H9 (cell line): ENCODE measurements at regions not wholly inside any gene's neighbourhood (a gene's known extent, or its start where the extent isn't known, plus 50 kb on each side); places are given as distances from the start of the nearest gene placed in this dataset.
A peak's percentile ranks its signal among the peaks of the same experiment; 100 is the strongest.

Source experiments
- DNase-seq: peaks from one replicate; pipeline ENCODE4 v3.0.0-alpha.2; 2017
- H2AFZ ChIP-seq: one replicate; pipeline ENCODE4 v1.6.1; 2013; ENCODE audit warnings: mild to moderate bottlenecking, low read length, control low read depth, moderate library complexity
- H2AK5ac ChIP-seq: 2 replicates; pipeline ENCODE4 v1.6.1; 2013; ENCODE audit warnings: low read length, control low read depth, mixed read lengths; ENCODE audit not compliant: insufficient read length
- H2BK120ac ChIP-seq: one replicate; pipeline ENCODE4 v1.6.1; 2013; ENCODE audit warnings: low read depth, mild to moderate bottlenecking, low read length, control low read depth, inconsistent platforms; ENCODE audit not compliant: poor library complexity, severe bottlenecking
- H2BK12ac ChIP-seq: 2 replicates; pipeline ENCODE4 v1.6.1; 2013; ENCODE audit warnings: low read length, control low read depth, mixed read lengths, low read depth; ENCODE audit not compliant: insufficient read length
- H2BK15ac ChIP-seq: 2 replicates; pipeline ENCODE4 v1.6.1; 2013; ENCODE audit warnings: low read depth, low read length, control low read depth
- H2BK20ac ChIP-seq: one replicate; pipeline ENCODE4 v1.6.1; 2013; ENCODE audit warnings: low read depth, mild to moderate bottlenecking, low read length, control low read depth, inconsistent platforms; ENCODE audit not compliant: poor library complexity, severe bottlenecking
- H2BK5ac ChIP-seq: 2 replicates; pipeline ENCODE4 v1.6.1; 2013; ENCODE audit warnings: low read length, control low read depth, mixed read lengths; ENCODE audit not compliant: insufficient read length
- H3K14ac ChIP-seq: 2 replicates; pipeline ENCODE4 v1.6.1; 2013; ENCODE audit warnings: low read length, control low read depth; ENCODE audit not compliant: insufficient read depth
- H3K18ac ChIP-seq: 2 replicates; pipeline ENCODE4 v1.6.1; 2013; ENCODE audit warnings: low read depth, mild to moderate bottlenecking, mixed read lengths, low read length, control low read depth; ENCODE audit not compliant: insufficient read length
- H3K23ac ChIP-seq: 2 replicates; pipeline ENCODE4 v1.6.1; 2013; ENCODE audit warnings: low read length, control low read depth, mixed read lengths, low read depth; ENCODE audit not compliant: insufficient read length
- H3K23me2 ChIP-seq: 2 replicates; pipeline ENCODE4 v1.6.1; 2013; ENCODE audit warnings: low read depth, mild to moderate bottlenecking, mixed read lengths, low read length, control low read depth; ENCODE audit not compliant: insufficient read length, poor library complexity, severe bottlenecking
- H3K27ac ChIP-seq: 2 replicates; pipeline ENCODE4 v1.5.1; 2013; ENCODE audit warnings: low read length, control low read depth, mixed read lengths, low read depth; ENCODE audit not compliant: insufficient read length
- H3K27me3 ChIP-seq: 2 replicates; pipeline ENCODE4 v1.6.1; 2013; ENCODE audit warnings: low read length, control low read depth, inconsistent platforms; ENCODE audit not compliant: insufficient read depth
- H3K4ac ChIP-seq: 2 replicates; pipeline ENCODE4 v1.6.1; 2013; ENCODE audit warnings: low read depth, mild to moderate bottlenecking, control low read depth, inconsistent platforms, low read length, moderate library complexity
- H3K4me1 ChIP-seq: 2 replicates; pipeline ENCODE4 v1.6.1; 2013; ENCODE audit warnings: low read length, control low read depth, inconsistent platforms; ENCODE audit not compliant: insufficient read depth
- H3K4me2 ChIP-seq: 2 replicates; pipeline ENCODE4 v1.6.1; 2013; ENCODE audit warnings: low read length, control low read depth, mixed read lengths; ENCODE audit not compliant: insufficient read length, insufficient read depth
- H3K56ac ChIP-seq: 2 replicates; pipeline ENCODE4 v1.6.1; 2013; ENCODE audit warnings: low read depth, mild to moderate bottlenecking, mixed read lengths, low read length, control low read depth; ENCODE audit not compliant: insufficient read length
- H3K79me1 ChIP-seq: 2 replicates; pipeline ENCODE4 v1.6.1; 2013; ENCODE audit warnings: low read depth, mild to moderate bottlenecking, moderate library complexity, low read length, control low read depth, inconsistent platforms; ENCODE audit not compliant: insufficient read depth, poor library complexity, severe bottlenecking
- H3K79me2 ChIP-seq: 2 replicates; pipeline ENCODE4 v1.6.1; 2013; ENCODE audit warnings: low read length, control low read depth, inconsistent platforms; ENCODE audit not compliant: insufficient read depth
- H3K9ac ChIP-seq: 2 replicates; pipeline ENCODE4 v1.6.1; 2013; ENCODE audit warnings: low read length, control low read depth, mixed read lengths; ENCODE audit not compliant: insufficient read length; ENCODE audit errors: extremely low read depth
- H3K9me3 ChIP-seq: one replicate; pipeline ENCODE4 v1.6.1; 2013; ENCODE audit warnings: low read depth, low read length, inconsistent platforms; ENCODE audit not compliant: control insufficient read depth
- H3T11ph ChIP-seq: one replicate; pipeline ENCODE4 v1.6.1; 2013; ENCODE audit warnings: mild to moderate bottlenecking, low read length, control low read depth, inconsistent platforms
- H4K20me1 ChIP-seq: one replicate; pipeline ENCODE4 v1.6.1; 2013; ENCODE audit not compliant: control insufficient read depth, insufficient read length, insufficient read depth
- H4K5ac ChIP-seq: 2 replicates; pipeline ENCODE4 v1.6.1; 2013; ENCODE audit warnings: low read depth, mild to moderate bottlenecking, mixed read lengths, low read length, control low read depth; ENCODE audit not compliant: insufficient read length
- H4K8ac ChIP-seq: replicated peaks from 2 replicates; pipeline ENCODE4 v1.6.1; 2013; ENCODE audit warnings: low read length, control low read depth, mixed read lengths, low read depth; ENCODE audit not compliant: insufficient read length
- H4K91ac ChIP-seq: 2 replicates; pipeline ENCODE4 v1.6.1; 2013; ENCODE audit warnings: low read depth, mild to moderate bottlenecking, moderate library complexity, mixed read lengths, low read length, control low read depth; ENCODE audit not compliant: insufficient read length
- H3K27ac Mint-ChIP-seq, 3 experiments: 2 replicates in 2 of 3; 3 replicates in 1 of 3; pipeline ENCODE4 v1.8.0; 2020 to 2021; ENCODE audit warnings: mixed read lengths in 3 of 3, mild to moderate bottlenecking in 1 of 3, moderate library complexity in 1 of 3
- H3K27me3 Mint-ChIP-seq: 2 replicates; pipeline ENCODE4 v1.8.0; 2021; ENCODE audit warnings: low read depth, mild to moderate bottlenecking, moderate library complexity, mixed read lengths
- H3K36me3 Mint-ChIP-seq, 3 experiments: 2 replicates in 2 of 3; 3 replicates in 1 of 3; pipeline ENCODE4 v1.8.0; 2020 to 2021; ENCODE audit warnings: low read depth in 3 of 3, mixed read lengths in 3 of 3; ENCODE audit not compliant: insufficient read depth in 1 of 3
- H3K4me1 Mint-ChIP-seq, 2 experiments: 2 replicates each; pipeline ENCODE4 v1.8.0; 2020; ENCODE audit warnings: mixed read lengths in 2 of 2
- H3K4me3 Mint-ChIP-seq, 2 experiments: 2 replicates in 1 of 2; 3 replicates in 1 of 2; pipeline ENCODE4 v1.8.0; 2020 to 2021; ENCODE audit warnings: mild to moderate bottlenecking in 2 of 2, mixed read lengths in 2 of 2, moderate library complexity in 1 of 2
- H3K9me3 Mint-ChIP-seq, 2 experiments: 2 replicates in 1 of 2; 3 replicates in 1 of 2; pipeline ENCODE4 v1.8.0; 2020; ENCODE audit warnings: mild to moderate bottlenecking in 2 of 2, mixed read lengths in 2 of 2, moderate library complexity in 1 of 2
- WGBS: extraction: QIAGEN DNeasy Blood & Tissue Kit; methylation state at CpG from one replicate; pipeline ENCODE4 v1.1.7; 2013; ENCODE audit warnings: missing lambda C conversion rate, low lambda C conversion rate, mixed read lengths; ENCODE audit not compliant: insufficient read length; ENCODE audit errors: extremely low coverage; 5-methylcytosine and 5-hydroxymethylcytosine counted together
- TF ChIP-seq, protein P1 (sequence below): fragments of 200-600 bp; sonication (generic); conservative IDR thresholded peaks from 3 replicates; pipeline ENCODE4 v1.8.0; 2021; ENCODE audit warnings: antibody characterized with exemption, mild to moderate bottlenecking

DNA sequence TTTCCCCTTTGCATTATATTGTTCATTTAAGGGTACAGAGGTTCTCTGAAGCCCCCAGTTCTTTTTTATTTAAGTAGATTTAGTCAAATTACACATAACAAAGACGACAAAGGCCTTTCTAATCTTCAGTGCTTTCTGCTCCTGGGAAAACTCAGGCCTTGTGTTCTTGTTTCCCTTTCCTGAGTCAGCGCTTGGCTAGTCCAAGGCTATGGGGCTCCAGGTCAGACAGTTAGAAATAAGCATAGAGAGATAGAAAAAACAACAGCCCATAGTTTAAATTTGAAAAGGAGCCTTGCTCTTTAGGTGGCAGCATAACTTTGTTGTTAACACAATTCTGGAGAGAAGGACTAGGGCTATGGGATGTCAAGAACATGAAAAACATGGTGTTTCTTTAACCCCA lies 97.3 kb downstream of the PPP1R2C start:
- H3K27ac Mint-ChIP-seq = peak overlapping the region; percentile 87 to 96 (median 94); a peak in 6 of 7 replicates

More for the DNA sequence above, 97.3 kb downstream of the PPP1R2C start:
- Histone ChIP-seq H3K23me2 (no peaks in the 10 kb centered on the region), H4K20me1 (no peaks in the 10 kb centered on the region), H3K9me3 (no peaks in the 10 kb centered on the region), H3T11ph (no peak overlapping the region), H3K27me3 (no peaks in the 10 kb centered on the region), H3K18ac (no peak overlapping the region), H3K79me2 (no peaks in the 10 kb centered on the region), H3K56ac (no peak overlapping the region), H2BK20ac (no peak overlapping the region), H2BK5ac (no peak overlapping the region), H2AK5ac (no peak overlapping the region), H3K79me1 (no peaks in the 10 kb centered on the region), H3K4me1 (peaks cover 6% of the 10 kb centered on the region; the same call in 1 of the 2 replicates), H3K23ac (no peak overlapping the region), H4K5ac (no peak overlapping the region), H2BK12ac (no peak overlapping the region), H2BK120ac (no peak overlapping the region), H4K8ac (no peak overlapping the region), H2AFZ (no peak overlapping the region), H3K4me2 (no peak overlapping the region), H3K27ac (no peak overlapping the region), H3K4ac (no peak overlapping the region), H4K91ac (no peak overlapping the region), H3K9ac (no peak overlapping the region), H2BK15ac (no peak overlapping the region), H3K14ac (no peak overlapping the region)
- H3K4me1 Mint-ChIP-seq = peaks cover 36 to 40% of the 10 kb centered on the region in 2 experiments
- TF ChIP-seq, protein P1, sequence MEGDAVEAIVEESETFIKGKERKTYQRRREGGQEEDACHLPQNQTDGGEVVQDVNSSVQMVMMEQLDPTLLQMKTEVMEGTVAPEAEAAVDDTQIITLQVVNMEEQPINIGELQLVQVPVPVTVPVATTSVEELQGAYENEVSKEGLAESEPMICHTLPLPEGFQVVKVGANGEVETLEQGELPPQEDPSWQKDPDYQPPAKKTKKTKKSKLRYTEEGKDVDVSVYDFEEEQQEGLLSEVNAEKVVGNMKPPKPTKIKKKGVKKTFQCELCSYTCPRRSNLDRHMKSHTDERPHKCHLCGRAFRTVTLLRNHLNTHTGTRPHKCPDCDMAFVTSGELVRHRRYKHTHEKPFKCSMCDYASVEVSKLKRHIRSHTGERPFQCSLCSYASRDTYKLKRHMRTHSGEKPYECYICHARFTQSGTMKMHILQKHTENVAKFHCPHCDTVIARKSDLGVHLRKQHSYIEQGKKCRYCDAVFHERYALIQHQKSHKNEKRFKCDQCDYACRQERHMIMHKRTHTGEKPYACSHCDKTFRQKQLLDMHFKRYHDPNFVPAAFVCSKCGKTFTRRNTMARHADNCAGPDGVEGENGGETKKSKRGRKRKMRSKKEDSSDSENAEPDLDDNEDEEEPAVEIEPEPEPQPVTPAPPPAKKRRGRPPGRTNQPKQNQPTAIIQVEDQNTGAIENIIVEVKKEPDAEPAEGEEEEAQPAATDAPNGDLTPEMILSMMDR = peak; percentile 33; the same call in 2 of the 3 replicates
- H3K4me3 Mint-ChIP-seq = no peak overlapping the region; a peak in 1 of 5 replicates
- peak; percentile 53 for DNase-seq
- peaks cover 5 to 26% (median 17%) of the 10 kb centered on the region in 3 experiments; a peak in 6 of 7 replicates for H3K36me3 Mint-ChIP-seq
- H3K9me3 Mint-ChIP-seq = peaks cover 2 to 55% of the 10 kb centered on the region in 2 experiments; a peak in 4 of 5 replicates
- WGBS = no CpG with 5 or more reads among the region's 2 CpGs
- no peaks in the 10 kb centered on the region for H3K27me3 Mint-ChIP-seq
